Neural cell (in vitro differentiated cells): ENCODE measurements at regions not wholly inside any gene's neighbourhood (a gene's known extent, or its start where the extent isn't known, plus 50 kb on each side); places are given as distances from the start of the nearest gene placed in this dataset.

ENCODE experiments used
- EP300 ChIP-seq: fragments of 450-650 bp; conservative IDR thresholded peaks from 2 replicates; pipeline ENCODE4 v1.6.1; 2014; ENCODE audit warnings: antibody characterized with exemption, mild to moderate bottlenecking, moderate library complexity; ENCODE audit not compliant: poor library complexity, severe bottlenecking
- EZH2 ChIP-seq: fragments of 200-600, 300-800 bp; shearing (Covaris generic), sonication (generic); IDR thresholded peaks from 2 replicates; pipeline ENCODE4 v1.6.1; 2014; ENCODE audit warnings: antibody characterized with exemption, low read length, borderline replicate concordance, mild to moderate bottlenecking; ENCODE audit not compliant: insufficient read depth, poor library complexity, severe bottlenecking
- POLR2AphosphoS5 ChIP-seq: IDR thresholded peaks from 2 replicates; pipeline ENCODE4 v1.6.1; 2012
- RAD21 ChIP-seq: fragments of 450-650 bp; conservative IDR thresholded peaks from 2 replicates; pipeline ENCODE4 v1.6.1; 2014; ENCODE audit warnings: antibody characterized with exemption, mild to moderate bottlenecking, moderate library complexity
- SMC3 ChIP-seq: fragments of 450-650 bp; conservative IDR thresholded peaks from 2 replicates; pipeline ENCODE4 v1.6.1; 2014; ENCODE audit warnings: antibody characterized with exemption, mild to moderate bottlenecking, moderate library complexity; ENCODE audit not compliant: poor library complexity
- TAF1 ChIP-seq: IDR thresholded peaks from 2 replicates; pipeline ENCODE4 v1.6.1; 2012; ENCODE audit warnings: low read depth
- TF ChIP-seq, protein P1 (sequence below): fragments of 450-650 bp; IDR thresholded peaks from 2 replicates; pipeline ENCODE4 v1.5.1; 2014; ENCODE audit warnings: antibody characterized with exemption, mild to moderate bottlenecking, moderate library complexity; ENCODE audit not compliant: poor library complexity, severe bottlenecking
- TF ChIP-seq, protein P2 (sequence below): IDR thresholded peaks from 2 replicates; pipeline ENCODE4 v1.6.1; 2012; ENCODE audit warnings: borderline replicate concordance

DNA sequence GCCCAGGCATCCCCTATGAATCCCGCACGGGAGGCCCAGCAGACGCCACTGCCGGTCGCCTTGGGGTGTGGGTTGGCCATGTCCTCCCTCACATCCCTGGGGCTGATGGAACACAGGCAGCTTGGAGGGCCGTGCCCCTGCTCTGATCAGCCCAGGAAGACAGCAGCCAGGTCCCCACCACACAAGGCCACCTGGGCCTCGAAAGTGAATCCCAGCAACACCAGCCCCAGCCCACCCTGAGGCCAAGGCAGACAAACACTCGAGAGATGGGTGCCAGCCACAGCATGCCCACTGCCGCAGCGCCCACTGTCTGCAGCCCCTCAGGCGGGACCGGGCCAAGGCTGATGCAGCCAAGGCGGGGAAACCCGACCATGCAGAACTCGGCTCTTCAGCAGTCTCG, 85.5 kb downstream of the HMX1 start:
- TF ChIP-seq POLR2AphosphoS5 (no peak), EP300 (no peak), TAF1 (no peak), EZH2 (no peak), SMC3 (no peak), RAD21 (no peak)
- TF ChIP-seq, protein P1, sequence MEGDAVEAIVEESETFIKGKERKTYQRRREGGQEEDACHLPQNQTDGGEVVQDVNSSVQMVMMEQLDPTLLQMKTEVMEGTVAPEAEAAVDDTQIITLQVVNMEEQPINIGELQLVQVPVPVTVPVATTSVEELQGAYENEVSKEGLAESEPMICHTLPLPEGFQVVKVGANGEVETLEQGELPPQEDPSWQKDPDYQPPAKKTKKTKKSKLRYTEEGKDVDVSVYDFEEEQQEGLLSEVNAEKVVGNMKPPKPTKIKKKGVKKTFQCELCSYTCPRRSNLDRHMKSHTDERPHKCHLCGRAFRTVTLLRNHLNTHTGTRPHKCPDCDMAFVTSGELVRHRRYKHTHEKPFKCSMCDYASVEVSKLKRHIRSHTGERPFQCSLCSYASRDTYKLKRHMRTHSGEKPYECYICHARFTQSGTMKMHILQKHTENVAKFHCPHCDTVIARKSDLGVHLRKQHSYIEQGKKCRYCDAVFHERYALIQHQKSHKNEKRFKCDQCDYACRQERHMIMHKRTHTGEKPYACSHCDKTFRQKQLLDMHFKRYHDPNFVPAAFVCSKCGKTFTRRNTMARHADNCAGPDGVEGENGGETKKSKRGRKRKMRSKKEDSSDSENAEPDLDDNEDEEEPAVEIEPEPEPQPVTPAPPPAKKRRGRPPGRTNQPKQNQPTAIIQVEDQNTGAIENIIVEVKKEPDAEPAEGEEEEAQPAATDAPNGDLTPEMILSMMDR: no peak
- TF ChIP-seq, protein P2, sequence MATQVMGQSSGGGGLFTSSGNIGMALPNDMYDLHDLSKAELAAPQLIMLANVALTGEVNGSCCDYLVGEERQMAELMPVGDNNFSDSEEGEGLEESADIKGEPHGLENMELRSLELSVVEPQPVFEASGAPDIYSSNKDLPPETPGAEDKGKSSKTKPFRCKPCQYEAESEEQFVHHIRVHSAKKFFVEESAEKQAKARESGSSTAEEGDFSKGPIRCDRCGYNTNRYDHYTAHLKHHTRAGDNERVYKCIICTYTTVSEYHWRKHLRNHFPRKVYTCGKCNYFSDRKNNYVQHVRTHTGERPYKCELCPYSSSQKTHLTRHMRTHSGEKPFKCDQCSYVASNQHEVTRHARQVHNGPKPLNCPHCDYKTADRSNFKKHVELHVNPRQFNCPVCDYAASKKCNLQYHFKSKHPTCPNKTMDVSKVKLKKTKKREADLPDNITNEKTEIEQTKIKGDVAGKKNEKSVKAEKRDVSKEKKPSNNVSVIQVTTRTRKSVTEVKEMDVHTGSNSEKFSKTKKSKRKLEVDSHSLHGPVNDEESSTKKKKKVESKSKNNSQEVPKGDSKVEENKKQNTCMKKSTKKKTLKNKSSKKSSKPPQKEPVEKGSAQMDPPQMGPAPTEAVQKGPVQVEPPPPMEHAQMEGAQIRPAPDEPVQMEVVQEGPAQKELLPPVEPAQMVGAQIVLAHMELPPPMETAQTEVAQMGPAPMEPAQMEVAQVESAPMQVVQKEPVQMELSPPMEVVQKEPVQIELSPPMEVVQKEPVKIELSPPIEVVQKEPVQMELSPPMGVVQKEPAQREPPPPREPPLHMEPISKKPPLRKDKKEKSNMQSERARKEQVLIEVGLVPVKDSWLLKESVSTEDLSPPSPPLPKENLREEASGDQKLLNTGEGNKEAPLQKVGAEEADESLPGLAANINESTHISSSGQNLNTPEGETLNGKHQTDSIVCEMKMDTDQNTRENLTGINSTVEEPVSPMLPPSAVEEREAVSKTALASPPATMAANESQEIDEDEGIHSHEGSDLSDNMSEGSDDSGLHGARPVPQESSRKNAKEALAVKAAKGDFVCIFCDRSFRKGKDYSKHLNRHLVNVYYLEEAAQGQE: no peak
